NOMO-1 treated with dmso at 0.1 percent for 144 hours (cell line): ENCODE measurements at regions not wholly inside any gene's neighbourhood (a gene's known extent, or its start where the extent isn't known, plus 50 kb on each side); places are given as distances from the start of the nearest gene placed in this dataset.

Experiments
- DNase-seq: peaks from one replicate; lab custom pipeline; 2025; ENCODE audit not compliant: unreplicated experiment; lab: John Stamatoyannopoulos, UW

DNA sequence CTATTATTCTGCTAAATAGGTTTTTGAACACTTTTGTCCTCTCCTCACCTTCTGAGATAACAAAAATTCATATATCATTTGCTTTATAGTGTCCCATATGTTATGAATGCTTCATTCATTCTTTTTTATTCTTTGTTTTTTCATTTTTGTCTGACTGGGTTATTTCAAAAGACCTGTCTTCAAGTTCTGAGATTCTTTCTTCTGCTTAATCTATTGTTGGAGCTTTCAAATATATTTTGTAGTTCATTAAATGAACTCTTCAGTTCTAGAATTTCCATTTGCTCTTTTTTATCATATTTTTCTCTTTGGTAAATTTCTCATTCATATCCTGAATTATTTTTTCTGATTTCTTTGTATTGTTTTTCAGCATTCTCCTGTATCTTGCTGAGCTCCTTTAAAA lies 53.1 kb upstream of the SCIN start:
- no peak for DNase-seq

DNA sequence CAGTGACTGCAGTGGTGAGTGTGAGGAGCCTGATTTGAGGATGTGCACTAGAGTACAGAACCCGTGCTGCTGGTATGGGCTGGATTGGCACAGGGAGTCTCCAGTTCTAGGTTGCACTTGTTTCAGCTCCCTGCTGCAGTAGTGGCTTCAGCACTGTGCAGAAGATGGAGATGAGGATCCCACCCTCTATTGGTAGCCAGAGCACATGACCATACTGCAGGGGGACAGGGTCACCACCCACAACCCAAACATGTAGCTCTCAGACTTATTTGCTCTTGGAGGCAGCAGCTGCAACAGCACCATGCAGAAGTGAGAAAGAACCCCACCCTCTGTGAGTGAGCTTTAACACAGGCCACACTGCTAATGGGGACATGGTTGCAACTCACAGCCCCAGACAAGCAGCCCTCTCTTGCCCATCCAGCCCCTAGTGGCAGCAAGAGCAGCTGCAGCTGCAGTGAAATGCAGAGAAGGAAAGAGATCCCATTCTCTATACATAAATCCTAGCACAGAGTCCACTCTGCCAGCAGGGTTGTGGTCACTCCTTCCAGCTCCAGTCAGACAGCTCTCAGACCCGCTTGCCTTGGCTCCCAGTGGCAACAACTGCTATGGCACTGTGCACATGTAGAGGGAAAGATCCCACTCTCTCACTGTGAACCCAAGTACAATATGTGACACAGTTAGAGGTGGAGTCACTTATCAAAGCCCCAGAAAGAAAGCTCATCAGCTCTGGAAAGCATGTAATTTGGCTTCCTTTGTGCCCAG lies 51.4 kb upstream of the SCIN start:
- no peak for DNase-seq

DNA sequence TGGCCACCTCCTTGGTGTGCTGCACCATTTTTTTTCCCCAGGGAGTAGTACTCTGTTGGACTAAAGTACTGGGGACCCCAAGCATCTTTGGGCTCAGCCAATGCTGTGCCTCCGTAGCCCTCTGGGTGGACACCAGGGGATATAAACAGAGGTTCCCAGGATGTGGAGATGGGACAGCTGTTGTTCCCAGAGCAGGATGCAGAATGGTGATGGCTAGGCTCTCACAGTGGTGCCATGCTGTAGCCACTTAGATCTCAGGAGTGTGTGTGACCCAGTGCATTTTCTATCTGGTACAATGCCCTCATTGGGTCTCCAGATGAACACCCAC lies 50.9 kb upstream of the SCIN start:
- no peak for DNase-seq
